OCI-LY3 (cell line): ENCODE measurements at regions not wholly inside any gene's neighbourhood (a gene's known extent, or its start where the extent isn't known, plus 50 kb on each side); places are given as distances from the start of the nearest gene placed in this dataset.
"Not testable (repeated sequence)": the region's sequence is repeated elsewhere in the genome, so short reads cannot be mapped to it uniquely, and the experiment has no call there.

Experiments used
- H2AFZ ChIP-seq: fragments of 200-600, 300-600 bp; shearing (Covaris generic); 2 replicates; pipeline ENCODE4 v1.6.0; 2014; ENCODE audit warnings: antibody characterized with exemption, low read depth, low read length
- H3K27ac ChIP-seq: fragments of 200-600, 300-600 bp; sonication (generic); 2 replicates; pipeline ENCODE4 v1.5.1; 2014; ENCODE audit warnings: mild to moderate bottlenecking, low read length, moderate library complexity, mixed read lengths
- H3K27me3 ChIP-seq: fragments of 200-600, 300-600 bp; sonication (generic); 2 replicates; pipeline ENCODE4 v1.6.1; 2014; ENCODE audit warnings: low read depth, low read length, mixed read lengths
- H3K36me3 ChIP-seq: fragments of 200-600, 300-600 bp; sonication (generic); replicated peaks from 2 replicates; pipeline ENCODE3; 2014; ENCODE audit warnings: low read depth, low read length, mixed read lengths
- H3K4me1 ChIP-seq: fragments of 300-600, 200-600 bp; sonication (generic); 2 replicates; pipeline ENCODE4 v1.6.1; 2014; ENCODE audit warnings: low read length, mixed read lengths
- H3K4me2 ChIP-seq: fragments of 200-600, 300-600 bp; sonication (generic); 2 replicates; pipeline ENCODE4 v1.6.1; 2014; ENCODE audit warnings: low read length, mixed read lengths
- H3K4me3 ChIP-seq: fragments of 300-600, 200-600 bp; sonication (generic); 2 replicates; pipeline ENCODE4 v1.5.1; 2014; ENCODE audit warnings: antibody characterized with exemption, mild to moderate bottlenecking, low read length, moderate library complexity
- H3K79me2 ChIP-seq: fragments of 300-600, 200-600 bp; shearing (Covaris generic); 2 replicates; pipeline ENCODE4 v1.6.1; 2014; ENCODE audit warnings: mild to moderate bottlenecking, low read length, mixed read lengths
- H3K9ac ChIP-seq: fragments of 300-600, 200-600 bp; shearing (Covaris generic); 2 replicates; pipeline ENCODE4 v1.6.0; 2014; ENCODE audit warnings: mild to moderate bottlenecking, low read length, moderate library complexity
- H3K9me3 ChIP-seq: fragments of 200-600, 300-600 bp; shearing (Covaris generic); 2 replicates; pipeline ENCODE4 v1.6.1; 2014; ENCODE audit warnings: low read length, mixed read lengths; ENCODE audit not compliant: insufficient read depth
- H4K20me1 ChIP-seq: fragments of 200-600, 300-600 bp; sonication (generic); 2 replicates; pipeline ENCODE4 v1.6.1; 2016; ENCODE audit warnings: low read length, mixed read lengths; ENCODE audit not compliant: insufficient read depth
- EZH2phosphoT487 ChIP-seq: fragments of 200-600 bp; shearing (Covaris generic); IDR thresholded peaks from 2 replicates; pipeline ENCODE4 v1.6.1; 2018; ENCODE audit warnings: antibody characterized with exemption, mixed run types, low read depth
- TF ChIP-seq, protein P1 (sequence below): fragments of 200-600, 300-600 bp; sonication (generic); IDR thresholded peaks from 2 replicates; pipeline ENCODE4 v1.5.1; 2014; ENCODE audit warnings: antibody characterized with exemption, low read length, low read depth

DNA sequence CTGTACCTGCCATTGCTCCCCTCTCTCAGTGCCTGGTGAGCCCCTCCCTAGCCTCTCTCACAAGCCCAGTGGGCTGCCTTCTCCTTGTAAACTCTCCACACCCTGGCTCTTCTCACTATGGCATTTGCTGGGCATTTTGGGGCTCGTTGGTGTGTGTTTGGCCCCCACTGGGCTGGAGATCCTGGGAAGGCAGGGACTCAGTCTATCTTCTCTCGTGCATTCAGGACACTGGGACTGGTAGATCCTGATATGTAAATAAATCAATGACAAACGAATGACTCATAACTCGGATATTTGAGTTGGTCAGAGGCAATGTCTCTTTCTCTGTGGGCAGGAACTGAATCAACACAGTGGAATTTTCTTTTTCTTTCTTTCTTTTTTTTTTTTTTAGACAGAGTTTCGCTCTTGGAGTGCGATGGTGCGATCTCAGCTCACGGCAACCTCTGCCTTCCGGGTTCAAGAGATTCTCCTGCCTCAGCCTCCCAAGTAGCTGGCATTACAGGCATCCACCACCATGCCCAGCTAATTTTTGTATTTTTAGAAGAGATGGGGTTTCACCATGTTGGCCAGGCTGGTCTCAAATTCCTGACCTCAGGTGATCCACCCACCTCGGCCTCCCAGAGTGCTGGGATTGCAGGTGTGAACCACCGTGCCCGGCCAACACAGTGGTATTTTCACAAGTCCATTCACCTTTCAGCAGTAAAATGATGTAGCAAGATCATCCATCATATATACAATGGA, 144.6 kb upstream of the SPRED2 start:
- Histone ChIP-seq H3K4me3 (no peak overlapping the region), H2AFZ (no peak overlapping the region), H3K4me2 (no peak overlapping the region), H3K9ac (no peak overlapping the region), H4K20me1 (no peaks in the 10 kb centered on the region), H3K27ac (no peak overlapping the region), H3K36me3 (no peaks in the 10 kb centered on the region), H3K79me2 (no peaks in the 10 kb centered on the region), H3K9me3 (no peaks in the 10 kb centered on the region), H3K4me1 (no peaks in the 10 kb centered on the region), H3K27me3 (peaks cover 14% of the 10 kb centered on the region)
- no peak for TF ChIP-seq EZH2phosphoT487
- TF ChIP-seq, protein P1, sequence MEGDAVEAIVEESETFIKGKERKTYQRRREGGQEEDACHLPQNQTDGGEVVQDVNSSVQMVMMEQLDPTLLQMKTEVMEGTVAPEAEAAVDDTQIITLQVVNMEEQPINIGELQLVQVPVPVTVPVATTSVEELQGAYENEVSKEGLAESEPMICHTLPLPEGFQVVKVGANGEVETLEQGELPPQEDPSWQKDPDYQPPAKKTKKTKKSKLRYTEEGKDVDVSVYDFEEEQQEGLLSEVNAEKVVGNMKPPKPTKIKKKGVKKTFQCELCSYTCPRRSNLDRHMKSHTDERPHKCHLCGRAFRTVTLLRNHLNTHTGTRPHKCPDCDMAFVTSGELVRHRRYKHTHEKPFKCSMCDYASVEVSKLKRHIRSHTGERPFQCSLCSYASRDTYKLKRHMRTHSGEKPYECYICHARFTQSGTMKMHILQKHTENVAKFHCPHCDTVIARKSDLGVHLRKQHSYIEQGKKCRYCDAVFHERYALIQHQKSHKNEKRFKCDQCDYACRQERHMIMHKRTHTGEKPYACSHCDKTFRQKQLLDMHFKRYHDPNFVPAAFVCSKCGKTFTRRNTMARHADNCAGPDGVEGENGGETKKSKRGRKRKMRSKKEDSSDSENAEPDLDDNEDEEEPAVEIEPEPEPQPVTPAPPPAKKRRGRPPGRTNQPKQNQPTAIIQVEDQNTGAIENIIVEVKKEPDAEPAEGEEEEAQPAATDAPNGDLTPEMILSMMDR, result no peak

- no peak overlapping the region for H2AFZ ChIP-seq
- H3K4me3 ChIP-seq, result no peak overlapping the region
- H3K9ac ChIP-seq, result no peak overlapping the region
Observed at GRCh38 chr2:65576278-65576677, 143.9 kb upstream of the SPRED2 start.

GRCh38 chr2:65574993-65575392, 142.6 kb upstream of the SPRED2 start:
- Histone ChIP-seq H4K20me1 (no peaks in the 10 kb centered on the region), H3K36me3 (no peaks in the 10 kb centered on the region), H3K4me2 (no peak overlapping the region), H3K4me1 (no peaks in the 10 kb centered on the region), H3K9me3 (no peaks in the 10 kb centered on the region), H3K4me3 (no peak overlapping the region), H3K9ac (no peak overlapping the region), H3K27ac (no peak overlapping the region), H3K27me3 (peaks cover 14% of the 10 kb centered on the region), H2AFZ (no peak overlapping the region), H3K79me2 (no peaks in the 10 kb centered on the region)
- TF ChIP-seq, protein P1, result no peak
- TF ChIP-seq EZH2phosphoT487, result no peak

More at GRCh38 chr2:65576278-65576677, 143.9 kb upstream of the SPRED2 start:
- Histone ChIP-seq H3K36me3 (no peaks in the 10 kb centered on the region), H3K27ac (no peak overlapping the region), H3K27me3 (peaks cover 14% of the 10 kb centered on the region), H3K79me2 (no peaks in the 10 kb centered on the region), H3K4me2 (no peak overlapping the region), H4K20me1 (no peaks in the 10 kb centered on the region), H3K9me3 (no peaks in the 10 kb centered on the region), H3K4me1 (no peaks in the 10 kb centered on the region)
- TF ChIP-seq EZH2phosphoT487, result no peak
- TF ChIP-seq, protein P1, result no peak

GRCh38 chr2:65568656-65569440, 136.4 kb upstream of the SPRED2 start:
- not testable (repeated sequence) for H3K9ac ChIP-seq, H3K79me2 ChIP-seq, H2AFZ ChIP-seq, H3K9me3 ChIP-seq, H3K4me1 ChIP-seq, H3K27me3 ChIP-seq, H3K4me2 ChIP-seq, H3K4me3 ChIP-seq, H4K20me1 ChIP-seq, H3K36me3 ChIP-seq, H3K27ac ChIP-seq
